Natural killer cell (primary cell): ENCODE measurements at regions not wholly inside any gene's neighbourhood (a gene's known extent, or its start where the extent isn't known, plus 50 kb on each side); places are given as distances from the start of the nearest gene placed in this dataset.

Experiments used
- ATAC-seq, 3 donors: fragments of 150-1000 bp in 2 of 3; fragments of 200-7000 bp in 1 of 3; cut with Tn5 transposase; 1 replicate in 1 of 3; 2 replicates in 2 of 3; pipeline ENCODE4 v1.10.0; 2021; ENCODE audit warnings: mild to moderate bottlenecking in 2 of 3, moderate library complexity in 2 of 3
- DNase-seq, 2 donors: peaks; one replicate each; pipeline versions ENCODE4 v3.0.0 to v3.0.0-alpha.2; 2013 to 2021; ENCODE audit warnings: mixed read lengths in 1 of 2
- H3K27ac ChIP-seq: one replicate; pipeline ENCODE4 v1.5.1; 2013; ENCODE audit warnings: mild to moderate bottlenecking, low read length
- H3K27me3 ChIP-seq: one replicate; pipeline ENCODE4 v1.6.1; 2013; ENCODE audit warnings: low read length; ENCODE audit not compliant: control insufficient read depth, insufficient read depth
- H3K36me3 ChIP-seq: one replicate; pipeline ENCODE4 v1.6.1; 2013; ENCODE audit warnings: low read length; ENCODE audit not compliant: control insufficient read depth, insufficient read depth
- H3K4me1 ChIP-seq: one replicate; pipeline ENCODE4 v1.6.1; 2013; ENCODE audit warnings: low read length; ENCODE audit not compliant: control insufficient read depth, insufficient read depth
- H3K4me3 ChIP-seq: one replicate; pipeline ENCODE4 v1.5.1; 2013; ENCODE audit warnings: low read length
- H3K9me3 ChIP-seq: one replicate; pipeline ENCODE4 v1.6.1; 2013; ENCODE audit warnings: low read length; ENCODE audit not compliant: control insufficient read depth, insufficient read depth
- H3K27ac Mint-ChIP-seq, 2 donors: one replicate each; pipeline ENCODE4 v1.8.0; 2022; ENCODE audit warnings: mild to moderate bottlenecking in 2 of 2, mixed read lengths in 2 of 2, moderate library complexity in 1 of 2
- H3K27me3 Mint-ChIP-seq, 2 donors: one replicate each; pipeline ENCODE4 v1.8.0; 2022; ENCODE audit warnings: low read depth in 2 of 2, mixed read lengths in 2 of 2
- H3K36me3 Mint-ChIP-seq: one replicate; pipeline ENCODE4 v1.8.0; 2022; ENCODE audit warnings: mixed read lengths
- H3K4me1 Mint-ChIP-seq, 2 donors: one replicate each; pipeline ENCODE4 v1.8.0; 2022; ENCODE audit warnings: mixed read lengths in 2 of 2
- H3K4me3 Mint-ChIP-seq: one replicate; pipeline ENCODE4 v1.8.0; 2022; ENCODE audit warnings: mild to moderate bottlenecking, moderate library complexity, mixed read lengths
- H3K9me3 Mint-ChIP-seq, 2 donors: one replicate each; pipeline ENCODE4 v1.8.0; 2022; ENCODE audit warnings: mixed read lengths in 2 of 2
- WGBS: methylation state at CpG from one replicate; pipeline ENCODE4 v1.1.7; 2013; ENCODE audit warnings: missing lambda C conversion rate; ENCODE audit not compliant: insufficient coverage; 5-methylcytosine and 5-hydroxymethylcytosine counted together
- intact Hi-C: fragments of 100-400 bp; cut with micrococcal nuclease; formaldehyde crosslinking; loops from one replicate; pipeline ENCODE4 v1.14.2; 2022
- TF ChIP-seq, protein P1 (sequence below): fragments of 200-600 bp; IDR thresholded peaks from one replicate; pipeline ENCODE4 v1.8.0; 2022; ENCODE audit warnings: antibody characterized with exemption

DNA sequence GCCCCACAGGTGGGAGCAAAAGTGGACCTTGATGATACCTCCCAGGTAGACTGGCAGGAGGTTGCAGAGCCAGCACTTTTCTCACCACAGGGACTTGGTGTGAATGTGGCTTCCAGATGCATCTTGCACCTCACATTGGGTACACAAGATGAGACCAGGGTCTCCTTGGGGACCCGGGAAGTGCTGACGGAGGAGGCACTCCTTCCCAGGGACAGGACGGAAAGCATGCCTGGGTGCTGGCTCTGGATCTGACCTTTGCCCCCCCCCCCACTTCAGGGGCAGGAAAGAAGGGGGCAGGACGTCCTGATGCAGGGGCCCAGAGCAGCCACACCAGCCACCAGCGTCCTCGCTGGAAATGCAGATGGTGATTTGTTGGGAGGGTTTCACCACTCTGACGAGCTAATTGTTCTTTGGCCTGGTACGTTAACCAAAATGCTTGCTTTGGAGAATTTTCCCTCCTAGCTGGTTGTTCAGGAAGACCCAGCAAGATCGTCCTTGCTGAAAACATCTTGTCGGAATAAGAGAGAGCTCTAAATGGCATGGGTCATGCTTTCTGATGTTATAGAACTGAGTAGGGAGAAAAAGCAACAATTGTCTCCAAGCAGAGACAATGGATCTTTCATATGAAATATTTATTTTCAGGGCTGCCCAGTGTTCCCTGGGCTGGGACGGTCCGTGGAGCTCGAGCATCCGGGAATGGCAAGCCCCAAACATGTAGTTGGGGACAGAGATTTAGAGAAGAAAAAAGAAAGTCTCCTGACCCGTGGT is 74.4 kb upstream of the PPARA start:
- 90% methylated on average over 15 of the region's 15 CpGs for WGBS
- TF ChIP-seq, protein P1, sequence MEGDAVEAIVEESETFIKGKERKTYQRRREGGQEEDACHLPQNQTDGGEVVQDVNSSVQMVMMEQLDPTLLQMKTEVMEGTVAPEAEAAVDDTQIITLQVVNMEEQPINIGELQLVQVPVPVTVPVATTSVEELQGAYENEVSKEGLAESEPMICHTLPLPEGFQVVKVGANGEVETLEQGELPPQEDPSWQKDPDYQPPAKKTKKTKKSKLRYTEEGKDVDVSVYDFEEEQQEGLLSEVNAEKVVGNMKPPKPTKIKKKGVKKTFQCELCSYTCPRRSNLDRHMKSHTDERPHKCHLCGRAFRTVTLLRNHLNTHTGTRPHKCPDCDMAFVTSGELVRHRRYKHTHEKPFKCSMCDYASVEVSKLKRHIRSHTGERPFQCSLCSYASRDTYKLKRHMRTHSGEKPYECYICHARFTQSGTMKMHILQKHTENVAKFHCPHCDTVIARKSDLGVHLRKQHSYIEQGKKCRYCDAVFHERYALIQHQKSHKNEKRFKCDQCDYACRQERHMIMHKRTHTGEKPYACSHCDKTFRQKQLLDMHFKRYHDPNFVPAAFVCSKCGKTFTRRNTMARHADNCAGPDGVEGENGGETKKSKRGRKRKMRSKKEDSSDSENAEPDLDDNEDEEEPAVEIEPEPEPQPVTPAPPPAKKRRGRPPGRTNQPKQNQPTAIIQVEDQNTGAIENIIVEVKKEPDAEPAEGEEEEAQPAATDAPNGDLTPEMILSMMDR, result no peak
- Histone ChIP-seq H3K4me3 (no peak overlapping the region), H3K9me3 (no peaks in the 10 kb centered on the region), H3K36me3 (peaks cover 3% of the 10 kb centered on the region), H3K27ac (no peak overlapping the region), H3K4me1 (peaks cover 39% of the 10 kb centered on the region), H3K27me3 (no peaks in the 10 kb centered on the region)
- Mint-ChIP-seq H3K27ac (peak overlapping the region; percentile 7 to 11), H3K36me3 (no peaks in the 10 kb centered on the region), H3K27me3 (no peaks in the 10 kb centered on the region), H3K9me3 (no peaks in the 10 kb centered on the region), H3K4me3 (peak overlapping the region; percentile 55), H3K4me1 (peaks cover 39 to 45% of the 10 kb centered on the region in 2 donors)
- ATAC-seq (no peak), DNase-seq (no peak)
- intact Hi-C loops, result no loop called here

DNA sequence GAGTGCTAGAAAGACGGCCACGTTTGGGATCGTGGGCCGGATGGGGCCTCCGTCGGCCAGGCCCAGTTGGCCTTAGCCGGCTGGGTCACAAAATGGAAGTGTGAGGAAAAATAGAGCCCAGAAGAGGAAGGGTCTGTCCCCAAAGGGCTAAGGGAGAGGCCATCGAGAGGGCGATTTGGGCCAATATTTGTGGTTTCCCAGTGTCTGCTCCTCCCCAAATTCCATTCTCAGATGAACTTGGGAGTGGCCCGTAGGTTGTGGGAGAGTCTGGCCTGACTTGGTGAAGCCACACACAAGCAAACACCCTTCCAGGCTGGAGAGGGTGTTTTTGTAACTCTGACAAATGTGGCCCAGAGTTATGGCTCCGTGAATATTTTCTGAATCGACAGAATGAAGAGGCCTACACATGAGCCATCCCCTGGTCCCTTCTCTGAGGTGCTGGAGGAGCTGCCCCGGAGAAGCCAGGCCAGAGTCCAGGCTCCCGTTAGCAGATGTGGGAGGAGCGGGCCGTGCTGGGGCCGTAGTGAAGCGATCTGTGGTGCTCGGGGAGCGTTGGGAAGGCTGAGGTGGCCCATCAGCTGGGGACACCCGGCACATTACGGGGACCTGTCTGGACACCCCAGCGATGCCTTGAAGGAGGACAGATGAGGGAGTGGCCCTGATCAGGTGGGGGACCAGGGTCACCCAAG is 73.5 kb upstream of the PPARA start:
- no peaks in the 10 kb centered on the region for H3K27me3 Mint-ChIP-seq
- H3K9me3 Mint-ChIP-seq, result no peaks in the 10 kb centered on the region
- no peak overlapping the region for H3K4me3 Mint-ChIP-seq

DNA sequence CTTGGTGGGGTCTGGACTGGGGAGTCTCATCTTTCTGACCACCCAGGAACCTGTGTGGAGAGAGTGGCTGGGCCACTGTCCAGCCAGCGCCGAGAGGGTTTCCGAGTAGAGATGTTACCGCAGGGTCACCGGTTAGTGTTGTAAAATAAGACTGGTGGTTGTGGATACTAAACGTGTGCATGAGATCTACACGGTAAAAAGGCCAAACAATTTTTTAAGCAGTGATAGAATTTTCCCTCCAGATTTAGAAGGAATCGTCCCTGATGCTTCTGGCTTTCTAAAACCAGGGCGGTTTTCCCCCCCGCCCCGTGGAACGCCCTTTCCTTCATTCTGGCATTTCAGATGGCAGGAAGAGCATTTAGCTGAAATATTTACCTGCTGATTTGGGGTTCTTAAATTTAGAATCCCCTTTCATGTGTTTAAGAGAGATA is 72.6 kb upstream of the PPARA start:
- no peak overlapping the region for H3K27ac ChIP-seq
- Mint-ChIP-seq H3K4me1 (peaks cover 36 to 48% of the 10 kb centered on the region in 2 donors), H3K36me3 (no peaks in the 10 kb centered on the region), H3K4me3 (no peak overlapping the region), H3K27me3 (no peaks in the 10 kb centered on the region), H3K27ac (no peak overlapping the region), H3K9me3 (no peaks in the 10 kb centered on the region)
- H3K9me3 ChIP-seq, result no peaks in the 10 kb centered on the region
- no peak for ATAC-seq
- TF ChIP-seq, protein P1, result no peak
- no peak for DNase-seq
- 92% methylated on average over 12 of the region's 12 CpGs for WGBS
- H3K36me3 ChIP-seq, result peaks cover 3% of the 10 kb centered on the region
- H3K4me1 ChIP-seq, result peaks cover 36% of the 10 kb centered on the region
- no peak overlapping the region for H3K4me3 ChIP-seq
- intact Hi-C loops, result no loop called here
- no peaks in the 10 kb centered on the region for H3K27me3 ChIP-seq

More for the DNA sequence above, 73.5 kb upstream of the PPARA start:
- WGBS, result 95% methylated on average over 23 of the region's 23 CpGs
- intact Hi-C loops, result no loop called here
- peaks cover 39% of the 10 kb centered on the region for H3K4me1 ChIP-seq
- H3K27ac Mint-ChIP-seq, result peak overlapping the region in 1 of 2 donors; percentile 7
- no peaks in the 10 kb centered on the region for H3K27me3 ChIP-seq
- peaks cover 3% of the 10 kb centered on the region for H3K36me3 ChIP-seq
- H3K4me1 Mint-ChIP-seq, result peaks cover 39 to 50% of the 10 kb centered on the region in 2 donors
- H3K4me3 ChIP-seq, result no peak overlapping the region
- no peaks in the 10 kb centered on the region for H3K9me3 ChIP-seq
- no peak for ATAC-seq
- H3K36me3 Mint-ChIP-seq, result no peaks in the 10 kb centered on the region
- DNase-seq, result no peak
- no peak overlapping the region for H3K27ac ChIP-seq
- TF ChIP-seq, protein P1, result no peak
